CD4-positive, alpha-beta T cell treated with Interleukin-12 subunit alpha and Interleukin-12 subunit beta, for 1 hour (primary cell): ENCODE measurements at regions not wholly inside any gene's neighbourhood (a gene's known extent, or its start where the extent isn't known, plus 50 kb on each side); places are given as distances from the start of the nearest gene placed in this dataset.

Experiments used
- DNase-seq: peaks from one replicate; pipeline ENCODE4 v3.0.0-alpha.2; 2020

- DNase-seq, result no peak
These were observed 136.5 kb upstream of the SYNDIG1 start for GRCh38 chr20:24332956-24333355.

GRCh38 chr20:24331939-24332338 lies 137.5 kb upstream of the SYNDIG1 start:
- DNase-seq, result no peak

GRCh38 chr20:24328901-24329300 lies 140.5 kb upstream of the SYNDIG1 start:
- DNase-seq, result no peak

GRCh38 chr20:24321973-24322372 lies 147.5 kb upstream of the SYNDIG1 start:
- DNase-seq, result no peak

GRCh38 chr20:24318569-24319352 lies 150.7 kb upstream of the SYNDIG1 start:
- DNase-seq, result no peak

- DNase-seq, result no peak
These were observed 152.2 kb upstream of the SYNDIG1 start for GRCh38 chr20:24317224-24317623.

- DNase-seq, result no peak
These were observed 152.7 kb upstream of the SYNDIG1 start for GRCh38 chr20:24316731-24317130.

- no peak for DNase-seq
These were observed 155.4 kb upstream of the SYNDIG1 start for GRCh38 chr20:24314053-24314452.

GRCh38 chr20:24309596-24309995 lies 159.8 kb upstream of the SYNDIG1 start:
- no peak for DNase-seq

- DNase-seq, result no peak
These were observed 164.1 kb upstream of the SYNDIG1 start for GRCh38 chr20:24305371-24305770.

- DNase-seq, result no peak
These were observed 165.1 kb upstream of the SYNDIG1 start for GRCh38 chr20:24304291-24304690.

- no peak for DNase-seq
These were observed 165.8 kb upstream of the SYNDIG1 start for GRCh38 chr20:24303393-24304170.

GRCh38 chr20:24297993-24298392 lies 171.4 kb upstream of the SYNDIG1 start:
- no peak for DNase-seq

GRCh38 chr20:24296477-24297261 lies 172.8 kb upstream of the SYNDIG1 start:
- DNase-seq, result no peak

- DNase-seq, result no peak
These were observed 178.4 kb upstream of the SYNDIG1 start for GRCh38 chr20:24291014-24291413.

GRCh38 chr20:24289737-24290481 lies 179.5 kb upstream of the SYNDIG1 start:
- DNase-seq, result no peak

- no peak for DNase-seq
These were observed 186.2 kb upstream of the SYNDIG1 start for GRCh38 chr20:24283186-24283585.

- DNase-seq, result no peak
These were observed 192.2 kb upstream of the SYNDIG1 start for GRCh38 chr20:24277196-24277595.

GRCh38 chr20:24275946-24276705 lies 193.3 kb upstream of the SYNDIG1 start:
- no peak for DNase-seq

- DNase-seq, result no peak
These were observed 196.2 kb upstream of the SYNDIG1 start for GRCh38 chr20:24273251-24273650.

GRCh38 chr20:24261351-24261750 lies 208.1 kb upstream of the SYNDIG1 start:
- DNase-seq, result no peak

GRCh38 chr20:24257171-24257570 lies 212.3 kb upstream of the SYNDIG1 start:
- DNase-seq, result no peak
